Right renal pelvis (tissue), 4 donors: ENCODE measurements at regions not wholly inside any gene's neighbourhood (a gene's known extent, or its start where the extent isn't known, plus 50 kb on each side); places are given as distances from the start of the nearest gene placed in this dataset.
"Not testable (repeated sequence)": the region's sequence is repeated elsewhere in the genome, so short reads cannot be mapped to it uniquely, and the experiment has no call there.

ENCODE experiments used
- DNase-seq, 4 donors: peaks; one replicate each; pipeline ENCODE4 v3.0.0-alpha.2; 2013; ENCODE audit warnings: low read depth in 4 of 4, low spot score in 3 of 4, missing footprints in 1 of 4

GRCh38 chr5:111839438-111839837, 82.4 kb upstream of the NREP start:
- DNase-seq = no peak

- DNase-seq = no peak
Observed at GRCh38 chr5:111836426-111836825, 79.4 kb upstream of the NREP start.

DNA sequence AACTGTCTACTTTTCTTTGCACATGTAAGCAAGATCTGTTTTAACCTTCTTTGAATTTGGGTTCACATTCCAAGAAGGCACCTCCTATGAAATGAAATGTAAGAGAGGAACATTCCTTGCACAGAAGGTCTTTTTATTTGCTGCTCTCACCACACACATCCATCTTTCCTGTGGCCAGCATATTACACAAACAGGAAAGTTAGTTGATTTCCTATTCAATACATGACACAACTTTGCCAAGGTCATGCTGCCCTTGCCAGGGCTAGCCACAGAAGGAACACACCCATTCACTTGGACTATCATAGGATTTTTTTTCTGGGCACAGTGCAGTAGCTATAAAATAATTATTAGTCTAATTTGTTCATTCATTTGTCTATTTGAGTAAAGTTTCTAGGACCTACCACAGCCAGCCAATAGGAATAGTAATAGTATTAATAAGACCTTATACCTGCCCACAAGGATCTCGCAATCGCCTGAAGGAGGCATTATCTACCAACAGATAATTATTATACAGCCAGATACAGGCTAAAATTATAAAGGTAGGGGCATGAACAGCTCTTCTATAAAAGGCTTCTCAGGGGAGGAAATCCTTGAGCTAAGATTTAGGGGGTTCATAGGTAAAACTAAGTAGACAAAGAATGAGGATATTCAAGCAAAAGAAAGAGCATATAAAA, 78.1 kb upstream of the NREP start:
- DNase-seq = no peak

- DNase-seq = no peak
Observed at GRCh38 chr5:111830333-111830732, 73.3 kb upstream of the NREP start.

GRCh38 chr5:111829701-111830100, 72.7 kb upstream of the NREP start:
- no peak for DNase-seq

GRCh38 chr5:111826064-111826463, 69.1 kb upstream of the NREP start:
- DNase-seq = no peak

DNA sequence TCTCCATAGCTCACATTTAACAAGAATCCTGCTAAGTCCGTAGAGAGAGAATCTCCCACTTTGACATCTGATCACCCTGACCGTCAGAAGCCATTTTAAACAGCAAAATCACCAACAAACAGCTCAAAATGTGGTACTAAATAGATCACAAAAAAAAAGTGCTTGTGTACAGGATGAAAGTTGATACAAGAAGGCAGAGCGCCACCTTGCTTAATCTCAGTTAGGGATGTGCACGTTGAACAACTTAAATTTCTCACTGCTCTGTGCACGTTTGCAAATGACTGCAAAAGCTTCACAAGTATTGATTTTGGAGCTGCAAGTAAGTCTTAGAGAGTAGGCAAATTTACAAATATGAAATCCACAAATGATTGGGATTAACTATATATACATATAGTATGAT, 63.1 kb upstream of the NREP start:
- DNase-seq = no peak

DNA sequence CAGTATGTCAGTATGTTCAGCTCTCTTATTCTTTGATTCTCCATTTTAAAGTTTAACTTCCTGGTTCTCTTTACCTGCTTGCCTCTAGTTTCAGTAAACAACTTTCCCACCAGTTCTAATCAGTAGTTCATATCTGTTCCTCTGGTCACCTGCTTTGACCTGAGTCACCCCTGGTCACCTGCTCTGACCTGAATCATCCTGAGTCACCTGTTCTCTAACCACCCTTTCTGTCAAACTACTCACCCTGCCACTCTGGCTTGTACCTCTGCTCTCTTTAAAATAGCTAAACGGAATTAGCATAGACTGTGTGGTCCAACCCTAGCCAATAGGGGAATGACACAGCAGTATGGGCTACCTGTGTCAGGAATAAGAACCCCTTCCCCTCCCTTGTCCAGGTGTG, 62.0 kb upstream of the NREP start:
- DNase-seq = not testable (repeated sequence)

DNA sequence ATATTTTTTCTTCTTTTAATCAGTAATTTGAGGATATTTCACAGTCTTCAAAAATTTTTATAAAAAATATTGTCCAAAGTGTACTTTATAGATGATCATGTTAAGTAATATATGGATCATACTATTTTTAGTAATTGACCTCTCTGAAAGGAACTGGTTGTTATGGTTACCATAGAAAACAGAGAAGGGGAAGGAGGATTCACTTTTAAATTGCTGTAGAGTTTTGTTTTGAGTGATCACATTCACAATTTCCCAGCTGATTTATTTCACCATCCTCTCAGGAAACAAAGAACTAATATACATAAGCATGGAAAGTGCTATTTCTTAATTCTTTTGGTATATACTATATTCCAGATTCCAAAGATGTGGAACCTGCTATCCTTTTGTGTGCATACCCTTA, 56.5 kb upstream of the NREP start:
- DNase-seq = no peak

- DNase-seq = no peak
Observed at GRCh38 chr5:111810112-111810511, 53.1 kb upstream of the NREP start.
